Glutamatergic neuron (in vitro differentiated cells): ENCODE measurements at regions not wholly inside any gene's neighbourhood (a gene's known extent, or its start where the extent isn't known, plus 50 kb on each side); places are given as distances from the start of the nearest gene placed in this dataset.

ENCODE experiments used
- DNase-seq: peaks from one replicate; pipeline ENCODE4 v3.0.0; 2022
- H3K27ac Mint-ChIP-seq: one replicate; pipeline ENCODE4 v1.8.0; 2020; ENCODE audit warnings: mild to moderate bottlenecking, mixed read lengths, inconsistent platforms; ENCODE audit not compliant: unreplicated experiment
- H3K27me3 Mint-ChIP-seq: one replicate; pipeline ENCODE4 v1.8.0; 2020; ENCODE audit warnings: mild to moderate bottlenecking, moderate library complexity, mixed read lengths, inconsistent platforms; ENCODE audit not compliant: unreplicated experiment
- H3K36me3 Mint-ChIP-seq: one replicate; pipeline ENCODE4 v1.8.0; 2020; ENCODE audit warnings: mild to moderate bottlenecking, mixed read lengths, inconsistent platforms; ENCODE audit not compliant: unreplicated experiment
- H3K4me1 Mint-ChIP-seq: one replicate; pipeline ENCODE4 v1.8.0; 2020; ENCODE audit warnings: mild to moderate bottlenecking, low read depth, mixed read lengths, inconsistent platforms; ENCODE audit not compliant: unreplicated experiment
- H3K4me3 Mint-ChIP-seq: one replicate; pipeline ENCODE4 v1.8.0; 2020; ENCODE audit warnings: mild to moderate bottlenecking, mixed read lengths, inconsistent platforms; ENCODE audit not compliant: unreplicated experiment
- H3K9me3 Mint-ChIP-seq: one replicate; pipeline ENCODE4 v1.8.0; 2020; ENCODE audit warnings: mild to moderate bottlenecking, moderate library complexity, mixed read lengths, inconsistent platforms; ENCODE audit not compliant: unreplicated experiment
- TF ChIP-seq, protein P1 (sequence below): fragments of 200-600 bp; sonication (generic); IDR thresholded peaks from one replicate; pipeline ENCODE4 v1.5.0; 2021; ENCODE audit not compliant: partially characterized antibody, unreplicated experiment

DNA sequence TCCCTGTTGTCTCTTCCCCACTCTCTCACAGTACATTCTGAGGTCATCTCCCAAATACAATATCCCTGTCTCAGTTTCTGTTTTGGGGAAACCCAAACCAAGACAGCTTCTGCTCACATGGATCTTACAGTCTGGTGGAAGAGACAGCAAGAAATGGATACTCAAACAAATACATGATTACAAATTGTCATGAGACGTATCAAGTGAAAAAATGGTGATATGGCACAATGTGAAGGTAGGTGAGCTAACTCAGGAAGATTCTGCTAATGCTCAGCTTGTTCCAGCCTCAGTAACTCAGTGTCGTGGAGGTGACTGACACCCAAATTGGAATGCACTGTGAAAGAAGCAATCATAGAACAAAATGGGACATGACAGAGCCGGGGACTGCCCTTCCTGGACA lies 68.3 kb downstream of the CHST1 start:
- Mint-ChIP-seq H3K4me1 (peaks cover 12% of the 10 kb centered on the region), H3K27ac (no peak overlapping the region), H3K9me3 (peaks cover 6% of the 10 kb centered on the region), H3K36me3 (peaks cover 3% of the 10 kb centered on the region), H3K4me3 (no peak overlapping the region), H3K27me3 (peaks cover 7% of the 10 kb centered on the region)
- no peak for DNase-seq
- TF ChIP-seq, protein P1, sequence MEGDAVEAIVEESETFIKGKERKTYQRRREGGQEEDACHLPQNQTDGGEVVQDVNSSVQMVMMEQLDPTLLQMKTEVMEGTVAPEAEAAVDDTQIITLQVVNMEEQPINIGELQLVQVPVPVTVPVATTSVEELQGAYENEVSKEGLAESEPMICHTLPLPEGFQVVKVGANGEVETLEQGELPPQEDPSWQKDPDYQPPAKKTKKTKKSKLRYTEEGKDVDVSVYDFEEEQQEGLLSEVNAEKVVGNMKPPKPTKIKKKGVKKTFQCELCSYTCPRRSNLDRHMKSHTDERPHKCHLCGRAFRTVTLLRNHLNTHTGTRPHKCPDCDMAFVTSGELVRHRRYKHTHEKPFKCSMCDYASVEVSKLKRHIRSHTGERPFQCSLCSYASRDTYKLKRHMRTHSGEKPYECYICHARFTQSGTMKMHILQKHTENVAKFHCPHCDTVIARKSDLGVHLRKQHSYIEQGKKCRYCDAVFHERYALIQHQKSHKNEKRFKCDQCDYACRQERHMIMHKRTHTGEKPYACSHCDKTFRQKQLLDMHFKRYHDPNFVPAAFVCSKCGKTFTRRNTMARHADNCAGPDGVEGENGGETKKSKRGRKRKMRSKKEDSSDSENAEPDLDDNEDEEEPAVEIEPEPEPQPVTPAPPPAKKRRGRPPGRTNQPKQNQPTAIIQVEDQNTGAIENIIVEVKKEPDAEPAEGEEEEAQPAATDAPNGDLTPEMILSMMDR = no peak

DNA sequence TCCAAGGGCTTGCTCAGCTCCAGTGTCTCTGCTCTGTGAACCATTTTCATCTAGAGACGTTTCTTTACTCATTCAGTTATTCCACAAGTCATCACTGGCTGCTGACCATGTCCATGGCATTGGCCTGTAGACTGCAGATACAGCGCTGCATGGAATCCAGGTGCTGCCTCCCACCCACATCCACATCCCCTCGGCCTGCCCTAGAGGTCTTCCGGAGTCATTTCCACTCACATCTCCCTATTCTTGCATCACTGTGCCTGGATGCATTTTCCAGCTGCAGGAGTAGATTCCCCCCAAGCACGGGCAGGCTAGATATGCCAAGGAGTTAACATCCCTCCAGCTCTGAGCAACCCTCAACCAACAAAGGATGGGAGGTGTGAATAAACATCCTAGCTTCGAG lies 68.9 kb downstream of the CHST1 start:
- Mint-ChIP-seq H3K4me3 (no peak overlapping the region), H3K4me1 (peaks cover 14% of the 10 kb centered on the region), H3K9me3 (peaks cover 6% of the 10 kb centered on the region), H3K27ac (no peak overlapping the region), H3K36me3 (peaks cover 3% of the 10 kb centered on the region), H3K27me3 (peaks cover 7% of the 10 kb centered on the region)
- TF ChIP-seq, protein P1 = no peak
- no peak for DNase-seq

DNA sequence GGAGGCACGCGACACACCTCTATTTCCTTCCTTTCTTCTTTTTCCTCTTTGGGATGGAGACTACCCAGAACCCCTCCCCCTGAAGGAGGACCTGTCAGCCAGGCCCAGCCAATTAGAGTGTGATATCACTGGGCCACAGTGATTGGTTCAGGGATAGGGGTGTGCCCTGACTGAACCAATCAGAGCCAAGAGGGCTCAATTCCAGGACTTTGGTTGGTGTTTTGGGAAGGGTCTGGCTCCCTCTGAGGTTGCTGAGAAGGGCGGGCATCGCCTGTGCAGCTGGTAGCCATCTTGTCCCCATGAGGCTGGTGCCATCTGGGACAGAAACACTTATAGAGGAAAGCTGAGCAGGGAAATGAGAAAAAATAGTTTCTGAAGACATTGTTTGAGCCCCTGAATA lies 71.4 kb downstream of the CHST1 start:
- TF ChIP-seq, protein P1 = no peak
- no peaks in the 10 kb centered on the region for H3K36me3 Mint-ChIP-seq
- DNase-seq = no peak
- peaks cover 3% of the 10 kb centered on the region for H3K27me3 Mint-ChIP-seq
- H3K4me3 Mint-ChIP-seq = no peak overlapping the region
- peaks cover 6% of the 10 kb centered on the region for H3K9me3 Mint-ChIP-seq
- H3K27ac Mint-ChIP-seq = no peak overlapping the region
- H3K4me1 Mint-ChIP-seq = peaks cover 14% of the 10 kb centered on the region

DNA sequence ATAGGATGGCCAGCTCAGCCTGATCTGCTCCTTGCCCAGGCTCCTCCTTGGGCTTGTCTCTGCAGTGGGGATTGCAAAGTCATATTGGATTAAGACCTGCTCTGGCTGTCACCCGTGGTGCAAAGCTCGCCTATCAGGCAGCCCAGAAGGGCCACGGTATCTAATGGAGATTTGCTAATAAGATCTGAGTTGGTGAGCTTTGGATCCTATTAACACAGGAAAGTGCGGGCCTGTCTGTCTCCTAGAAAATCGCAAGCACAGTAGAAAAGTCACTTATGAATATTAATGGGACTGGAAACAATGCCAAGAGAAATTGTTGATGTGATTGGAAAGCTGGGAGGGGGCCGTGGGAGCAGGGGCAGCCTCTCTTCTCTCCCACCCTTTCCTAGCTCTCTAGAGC lies 72.8 kb downstream of the CHST1 start:
- peaks cover 6% of the 10 kb centered on the region for H3K9me3 Mint-ChIP-seq
- H3K36me3 Mint-ChIP-seq = no peaks in the 10 kb centered on the region
- TF ChIP-seq, protein P1 = no peak
- no peak overlapping the region for H3K4me3 Mint-ChIP-seq
- H3K4me1 Mint-ChIP-seq = peaks cover 14% of the 10 kb centered on the region
- no peak for DNase-seq
- peak overlapping the region; percentile 13 for H3K27ac Mint-ChIP-seq
- H3K27me3 Mint-ChIP-seq = peaks cover 3% of the 10 kb centered on the region

DNA sequence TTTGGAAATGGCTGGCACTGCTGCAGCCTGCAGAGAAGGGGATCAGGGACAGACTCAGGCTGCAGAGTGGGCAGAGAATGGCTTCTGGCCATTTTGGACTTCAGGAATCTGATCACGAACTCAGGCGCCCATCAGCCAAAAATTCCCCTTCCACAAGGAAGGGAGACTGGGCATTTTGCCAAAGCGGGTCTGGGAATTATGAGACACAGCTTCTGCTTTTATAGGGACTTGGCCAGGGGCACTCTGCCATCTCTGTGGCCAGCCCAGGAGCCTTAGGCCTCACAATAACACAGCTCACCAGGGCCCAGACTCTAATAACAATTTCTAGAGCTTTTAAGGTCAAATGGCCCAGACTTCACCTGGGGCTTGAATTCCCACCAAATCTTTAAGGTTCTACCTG lies 74.7 kb downstream of the CHST1 start:
- Mint-ChIP-seq H3K4me3 (no peak overlapping the region), H3K4me1 (peaks cover 14% of the 10 kb centered on the region), H3K9me3 (peaks cover 6% of the 10 kb centered on the region), H3K27me3 (no peaks in the 10 kb centered on the region), H3K36me3 (no peaks in the 10 kb centered on the region), H3K27ac (no peak overlapping the region)
- no peak for DNase-seq
- TF ChIP-seq, protein P1 = no peak
